ENCODE measurements at regions not wholly inside any gene's neighbourhood (a gene's known extent, or its start where the extent isn't known, plus 50 kb on each side); places are given as distances from the start of the nearest gene placed in this dataset.

DNA sequence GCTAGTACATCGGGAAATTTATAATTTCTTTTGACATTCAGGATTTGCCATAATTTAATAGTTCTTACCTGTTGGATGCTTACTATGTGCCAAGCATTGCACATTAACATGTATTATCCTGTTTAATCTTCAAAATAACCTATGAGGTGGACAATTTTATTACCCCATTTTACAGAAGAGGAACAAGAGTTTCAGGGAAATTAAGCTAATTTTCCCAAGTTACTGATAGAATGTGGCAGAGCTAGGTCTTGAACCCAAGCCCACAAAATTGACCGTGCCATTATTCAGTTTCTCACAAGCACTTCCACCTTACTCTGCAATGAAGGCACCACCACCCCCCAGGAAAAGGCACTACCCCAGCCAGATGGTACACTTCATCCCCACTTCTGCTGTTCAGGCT, 161.1 kb upstream of the PLEKHG7 start:
- TF ChIP-seq, protein P1, sequence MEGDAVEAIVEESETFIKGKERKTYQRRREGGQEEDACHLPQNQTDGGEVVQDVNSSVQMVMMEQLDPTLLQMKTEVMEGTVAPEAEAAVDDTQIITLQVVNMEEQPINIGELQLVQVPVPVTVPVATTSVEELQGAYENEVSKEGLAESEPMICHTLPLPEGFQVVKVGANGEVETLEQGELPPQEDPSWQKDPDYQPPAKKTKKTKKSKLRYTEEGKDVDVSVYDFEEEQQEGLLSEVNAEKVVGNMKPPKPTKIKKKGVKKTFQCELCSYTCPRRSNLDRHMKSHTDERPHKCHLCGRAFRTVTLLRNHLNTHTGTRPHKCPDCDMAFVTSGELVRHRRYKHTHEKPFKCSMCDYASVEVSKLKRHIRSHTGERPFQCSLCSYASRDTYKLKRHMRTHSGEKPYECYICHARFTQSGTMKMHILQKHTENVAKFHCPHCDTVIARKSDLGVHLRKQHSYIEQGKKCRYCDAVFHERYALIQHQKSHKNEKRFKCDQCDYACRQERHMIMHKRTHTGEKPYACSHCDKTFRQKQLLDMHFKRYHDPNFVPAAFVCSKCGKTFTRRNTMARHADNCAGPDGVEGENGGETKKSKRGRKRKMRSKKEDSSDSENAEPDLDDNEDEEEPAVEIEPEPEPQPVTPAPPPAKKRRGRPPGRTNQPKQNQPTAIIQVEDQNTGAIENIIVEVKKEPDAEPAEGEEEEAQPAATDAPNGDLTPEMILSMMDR (IDR thresholded peaks at IDR 0.05), result no peak
- TF ChIP-seq TCF7L2 (IDR thresholded peaks at IDR 0.05; ENCODE audit: low read depth, low read length), result no peak
- TF ChIP-seq POLR2AphosphoS5 (IDR thresholded peaks at IDR 0.05; ENCODE audit: low read depth, low read length), result no peak
- no peak for TF ChIP-seq SIN3A (IDR thresholded peaks at IDR 0.05; ENCODE audit: borderline replicate concordance, insufficient read depth, low read depth, low read length)
- TF ChIP-seq, protein P2, sequence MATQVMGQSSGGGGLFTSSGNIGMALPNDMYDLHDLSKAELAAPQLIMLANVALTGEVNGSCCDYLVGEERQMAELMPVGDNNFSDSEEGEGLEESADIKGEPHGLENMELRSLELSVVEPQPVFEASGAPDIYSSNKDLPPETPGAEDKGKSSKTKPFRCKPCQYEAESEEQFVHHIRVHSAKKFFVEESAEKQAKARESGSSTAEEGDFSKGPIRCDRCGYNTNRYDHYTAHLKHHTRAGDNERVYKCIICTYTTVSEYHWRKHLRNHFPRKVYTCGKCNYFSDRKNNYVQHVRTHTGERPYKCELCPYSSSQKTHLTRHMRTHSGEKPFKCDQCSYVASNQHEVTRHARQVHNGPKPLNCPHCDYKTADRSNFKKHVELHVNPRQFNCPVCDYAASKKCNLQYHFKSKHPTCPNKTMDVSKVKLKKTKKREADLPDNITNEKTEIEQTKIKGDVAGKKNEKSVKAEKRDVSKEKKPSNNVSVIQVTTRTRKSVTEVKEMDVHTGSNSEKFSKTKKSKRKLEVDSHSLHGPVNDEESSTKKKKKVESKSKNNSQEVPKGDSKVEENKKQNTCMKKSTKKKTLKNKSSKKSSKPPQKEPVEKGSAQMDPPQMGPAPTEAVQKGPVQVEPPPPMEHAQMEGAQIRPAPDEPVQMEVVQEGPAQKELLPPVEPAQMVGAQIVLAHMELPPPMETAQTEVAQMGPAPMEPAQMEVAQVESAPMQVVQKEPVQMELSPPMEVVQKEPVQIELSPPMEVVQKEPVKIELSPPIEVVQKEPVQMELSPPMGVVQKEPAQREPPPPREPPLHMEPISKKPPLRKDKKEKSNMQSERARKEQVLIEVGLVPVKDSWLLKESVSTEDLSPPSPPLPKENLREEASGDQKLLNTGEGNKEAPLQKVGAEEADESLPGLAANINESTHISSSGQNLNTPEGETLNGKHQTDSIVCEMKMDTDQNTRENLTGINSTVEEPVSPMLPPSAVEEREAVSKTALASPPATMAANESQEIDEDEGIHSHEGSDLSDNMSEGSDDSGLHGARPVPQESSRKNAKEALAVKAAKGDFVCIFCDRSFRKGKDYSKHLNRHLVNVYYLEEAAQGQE (IDR thresholded peaks at IDR 0.05; ENCODE audit: insufficient read depth in 1 of 2, low read depth in 2 of 2, low read length in 1 of 2), result no peak
